Nephron (organoid): ENCODE measurements at regions not wholly inside any gene's neighbourhood (a gene's known extent, or its start where the extent isn't known, plus 50 kb on each side); places are given as distances from the start of the nearest gene placed in this dataset.

Experiments
- H3K27ac Mint-ChIP-seq, 3 experiments: 2 replicates each; pipeline ENCODE4 v1.8.0; 2020; ENCODE audit warnings: mixed read lengths in 3 of 3, mild to moderate bottlenecking in 2 of 3, moderate library complexity in 1 of 3
- H3K27me3 Mint-ChIP-seq: 2 replicates; pipeline ENCODE4 v1.8.0; 2021; ENCODE audit warnings: low read depth, mild to moderate bottlenecking, moderate library complexity, mixed read lengths
- H3K36me3 Mint-ChIP-seq: 2 replicates; pipeline ENCODE4 v1.8.0; 2020; ENCODE audit warnings: low read depth, mixed read lengths
- H3K4me1 Mint-ChIP-seq: 2 replicates; pipeline ENCODE4 v1.8.0; 2020; ENCODE audit warnings: mixed read lengths
- H3K4me3 Mint-ChIP-seq, 3 experiments: 2 replicates each; pipeline ENCODE4 v1.8.0; 2020; ENCODE audit warnings: mild to moderate bottlenecking in 3 of 3, mixed read lengths in 3 of 3, moderate library complexity in 2 of 3
- H3K9me3 Mint-ChIP-seq: 2 replicates; pipeline ENCODE4 v1.8.0; 2020; ENCODE audit warnings: mixed read lengths
- CTCF ChIP-seq, 3 experiments: fragments of 200-600 bp; sonication (generic); IDR thresholded peaks; one replicate each; pipeline ENCODE4 v1.5.0; 2021; ENCODE audit warnings: antibody characterized with exemption in 3 of 3; ENCODE audit not compliant: unreplicated experiment in 3 of 3

GRCh38 chr10:109183366-109183765 lies 739.9 kb downstream of the XPNPEP1 start:
- no peak for TF ChIP-seq CTCF (IDR thresholded peaks at IDR 0.05; ENCODE audit: unreplicated experiment in 3 of 3)
- no peak overlapping the region for H3K4me3 Mint-ChIP-seq
- H3K4me1 Mint-ChIP-seq, result peaks cover 12% of the 10 kb centered on the region
- no peaks in the 10 kb centered on the region for H3K27me3 Mint-ChIP-seq
- peaks cover 5% of the 10 kb centered on the region for H3K36me3 Mint-ChIP-seq
- peaks cover 36% of the 10 kb centered on the region for H3K9me3 Mint-ChIP-seq
- H3K27ac Mint-ChIP-seq, result no peak overlapping the region

- no peaks in the 10 kb centered on the region for H3K27me3 Mint-ChIP-seq
- peaks cover 8% of the 10 kb centered on the region for H3K9me3 Mint-ChIP-seq
- H3K4me3 Mint-ChIP-seq, result no peak overlapping the region
- no peaks in the 10 kb centered on the region for H3K36me3 Mint-ChIP-seq
- no peak for TF ChIP-seq CTCF (IDR thresholded peaks at IDR 0.05; ENCODE audit: unreplicated experiment in 3 of 3)
- H3K27ac Mint-ChIP-seq, result peak overlapping the region; percentile 58 to 74 (median 58)
- H3K4me1 Mint-ChIP-seq, result peaks cover 25% of the 10 kb centered on the region
Measured at GRCh38 chr10:109178591-109178990, 744.7 kb downstream of the XPNPEP1 start.

GRCh38 chr10:109174526-109174925 lies 748.8 kb downstream of the XPNPEP1 start:
- H3K4me1 Mint-ChIP-seq, result peaks cover 44% of the 10 kb centered on the region
- no peak overlapping the region for H3K4me3 Mint-ChIP-seq
- no peaks in the 10 kb centered on the region for H3K36me3 Mint-ChIP-seq
- peaks cover 5% of the 10 kb centered on the region for H3K9me3 Mint-ChIP-seq
- H3K27ac Mint-ChIP-seq, result no peak overlapping the region
- H3K27me3 Mint-ChIP-seq, result no peaks in the 10 kb centered on the region
- no peak for TF ChIP-seq CTCF (IDR thresholded peaks at IDR 0.05; ENCODE audit: unreplicated experiment in 3 of 3)

GRCh38 chr10:109173937-109174336 lies 749.4 kb downstream of the XPNPEP1 start:
- peak overlapping the region in 1 of 3 experiments; percentile 3 for H3K27ac Mint-ChIP-seq
- H3K4me1 Mint-ChIP-seq, result peaks cover 39% of the 10 kb centered on the region
- H3K4me3 Mint-ChIP-seq, result no peak overlapping the region
- no peak for TF ChIP-seq CTCF (IDR thresholded peaks at IDR 0.05; ENCODE audit: unreplicated experiment in 3 of 3)
- H3K36me3 Mint-ChIP-seq, result no peaks in the 10 kb centered on the region
- no peaks in the 10 kb centered on the region for H3K27me3 Mint-ChIP-seq
- peaks cover 5% of the 10 kb centered on the region for H3K9me3 Mint-ChIP-seq

GRCh38 chr10:109173121-109173520 lies 750.2 kb downstream of the XPNPEP1 start:
- Mint-ChIP-seq H3K36me3 (no peaks in the 10 kb centered on the region), H3K27me3 (no peaks in the 10 kb centered on the region), H3K9me3 (peaks cover 5% of the 10 kb centered on the region), H3K27ac (no peak overlapping the region), H3K4me1 (peaks cover 32% of the 10 kb centered on the region), H3K4me3 (no peak overlapping the region)
- TF ChIP-seq CTCF (IDR thresholded peaks at IDR 0.05; ENCODE audit: unreplicated experiment in 3 of 3), result no peak

- no peak for TF ChIP-seq CTCF (IDR thresholded peaks at IDR 0.05; ENCODE audit: unreplicated experiment in 3 of 3)
- Mint-ChIP-seq H3K4me1 (peaks cover 6% of the 10 kb centered on the region), H3K4me3 (no peak overlapping the region), H3K27ac (no peak overlapping the region), H3K9me3 (no peaks in the 10 kb centered on the region), H3K36me3 (no peaks in the 10 kb centered on the region), H3K27me3 (peaks cover 6% of the 10 kb centered on the region)
Measured at GRCh38 chr10:109166935-109167334, 756.4 kb downstream of the XPNPEP1 start.
